Neural progenitor cell (in vitro differentiated cells): ENCODE measurements at regions not wholly inside any gene's neighbourhood (a gene's known extent, or its start where the extent isn't known, plus 50 kb on each side); places are given as distances from the start of the nearest gene placed in this dataset.
A peak's percentile ranks its signal among the peaks of the same experiment; 100 is the strongest.

ENCODE experiments used
- DNase-seq: peaks from one replicate; pipeline ENCODE4 v3.0.0-alpha.2; 2016; ENCODE audit warnings: low spot score
- H2AFZ ChIP-seq: fragments of 200-600 bp; sonication (generic); replicated peaks from 2 replicates; pipeline ENCODE4 v1.6.1; 2016; ENCODE audit warnings: antibody characterized with exemption
- H3F3A ChIP-seq: fragments of 200-600 bp; sonication (generic); 2 replicates; pipeline ENCODE4 v1.6.1; 2016; ENCODE audit warnings: antibody characterized with exemption, low read depth
- H3K27ac ChIP-seq: fragments of 200-600 bp; sonication (generic); 2 replicates; pipeline ENCODE4 v1.5.1; 2016; ENCODE audit warnings: mild to moderate bottlenecking
- H3K27me3 ChIP-seq: fragments of 200-600 bp; sonication (generic); 2 replicates; pipeline ENCODE4 v1.6.1; 2016; ENCODE audit warnings: mild to moderate bottlenecking, moderate library complexity
- H3K36me3 ChIP-seq: fragments of 200-600 bp; sonication (generic); 2 replicates; pipeline ENCODE4 v1.5.1; 2016
- H3K4me1 ChIP-seq: fragments of 200-600 bp; sonication (generic); 2 replicates; pipeline ENCODE4 v1.6.1; 2016; ENCODE audit warnings: mixed run types
- H3K4me2 ChIP-seq: fragments of 200-600 bp; sonication (generic); 2 replicates; pipeline ENCODE4 v1.6.1; 2016
- H3K4me3 ChIP-seq: fragments of 200-600 bp; sonication (generic); 2 replicates; pipeline ENCODE4 v1.5.1; 2016
- H3K79me2 ChIP-seq: fragments of 200-600 bp; sonication (generic); 2 replicates; pipeline ENCODE4 v1.6.1; 2016; ENCODE audit warnings: low read depth
- H3K9ac ChIP-seq: fragments of 200-600 bp; sonication (generic); 2 replicates; pipeline ENCODE4 v1.6.1; 2016
- H3K9me3 ChIP-seq: fragments of 200-600 bp; sonication (generic); 2 replicates; pipeline ENCODE4 v1.5.1; 2016; ENCODE audit warnings: low read depth
- H4K20me1 ChIP-seq: fragments of 200-600 bp; sonication (generic); 2 replicates; pipeline ENCODE4 v1.6.1; 2016; ENCODE audit warnings: low read depth
- H3K27ac Mint-ChIP-seq: 3 replicates; pipeline ENCODE4 v1.8.0; 2021; ENCODE audit warnings: mixed read lengths
- H3K27me3 Mint-ChIP-seq: 2 replicates; pipeline ENCODE4 v1.8.0; 2022; ENCODE audit warnings: low read depth, mild to moderate bottlenecking, inconsistent platforms, moderate library complexity, mixed read lengths; ENCODE audit not compliant: insufficient read depth
- H3K36me3 Mint-ChIP-seq: 3 replicates; pipeline ENCODE4 v1.8.0; 2021; ENCODE audit warnings: mixed read lengths
- H3K4me1 Mint-ChIP-seq: 3 replicates; pipeline ENCODE4 v1.8.0; 2021; ENCODE audit warnings: mixed read lengths
- H3K4me3 Mint-ChIP-seq: 3 replicates; pipeline ENCODE4 v1.8.0; 2021; ENCODE audit warnings: mild to moderate bottlenecking, moderate library complexity, mixed read lengths
- H3K9me3 Mint-ChIP-seq: 3 replicates; pipeline ENCODE4 v1.8.0; 2020; ENCODE audit warnings: mixed read lengths
- CTCF ChIP-seq: fragments of 200-600 bp; sonication (generic); IDR thresholded peaks from 2 replicates; pipeline ENCODE4 v1.5.1; 2017; ENCODE audit warnings: antibody characterized with exemption, mild to moderate bottlenecking
- EZH2 ChIP-seq: fragments of 200-600 bp; sonication (generic); IDR thresholded peaks from 2 replicates; pipeline ENCODE4 v1.6.1; 2017; ENCODE audit warnings: antibody characterized with exemption, mild to moderate bottlenecking, moderate library complexity
- EZH2phosphoT487 ChIP-seq: fragments of 200-600 bp; sonication (generic); IDR thresholded peaks from 2 replicates; pipeline ENCODE4 v1.6.1; 2017; ENCODE audit warnings: antibody characterized with exemption

- H3K4me1 Mint-ChIP-seq: no peaks in the 10 kb centered on the region
- Histone ChIP-seq H3K27me3 (no peaks in the 10 kb centered on the region), H3K4me1 (no peaks in the 10 kb centered on the region), H3K4me2 (no peak overlapping the region), H3K9ac (no peak overlapping the region), H3K9me3 (no peaks in the 10 kb centered on the region), H2AFZ (no peak overlapping the region), H3K36me3 (no peaks in the 10 kb centered on the region), H3K27ac (no peak overlapping the region), H3F3A (no peaks in the 10 kb centered on the region), H4K20me1 (no peaks in the 10 kb centered on the region), H3K4me3 (no peak overlapping the region), H3K79me2 (no peaks in the 10 kb centered on the region)
- H3K27ac Mint-ChIP-seq: no peak overlapping the region
- no peak overlapping the region for H3K4me3 Mint-ChIP-seq
- H3K36me3 Mint-ChIP-seq: no peaks in the 10 kb centered on the region
- H3K27me3 Mint-ChIP-seq: peaks cover 3% of the 10 kb centered on the region
- TF ChIP-seq EZH2phosphoT487: no peak
- TF ChIP-seq EZH2: no peak
- TF ChIP-seq CTCF: no peak
- DNase-seq: no peak
- H3K9me3 Mint-ChIP-seq: no peaks in the 10 kb centered on the region
Observed at GRCh38 chr2:136611451-136611850, 153.9 kb upstream of the THSD7B start.

- Histone ChIP-seq H3K9ac (no peak overlapping the region), H3F3A (no peaks in the 10 kb centered on the region), H4K20me1 (peaks cover 6% of the 10 kb centered on the region), H3K27ac (no peak overlapping the region), H3K4me3 (no peak overlapping the region), H3K9me3 (no peaks in the 10 kb centered on the region), H3K27me3 (no peaks in the 10 kb centered on the region), H3K79me2 (no peaks in the 10 kb centered on the region), H3K4me2 (no peak overlapping the region), H3K36me3 (no peaks in the 10 kb centered on the region), H3K4me1 (no peaks in the 10 kb centered on the region), H2AFZ (no peak overlapping the region)
- TF ChIP-seq CTCF (no peak), EZH2phosphoT487 (no peak), EZH2 (no peak)
- no peaks in the 10 kb centered on the region for H3K36me3 Mint-ChIP-seq
- H3K27me3 Mint-ChIP-seq: peaks cover 4% of the 10 kb centered on the region
- no peak overlapping the region for H3K4me3 Mint-ChIP-seq
- H3K9me3 Mint-ChIP-seq: no peaks in the 10 kb centered on the region
- H3K27ac Mint-ChIP-seq: no peak overlapping the region
- no peaks in the 10 kb centered on the region for H3K4me1 Mint-ChIP-seq
- peak; percentile 78 for DNase-seq
Observed at GRCh38 chr2:136582628-136583205, 182.6 kb upstream of the THSD7B start.

- H3K36me3 Mint-ChIP-seq: no peaks in the 10 kb centered on the region
- no peak overlapping the region for H3K4me3 ChIP-seq
- no peaks in the 10 kb centered on the region for H3K36me3 ChIP-seq
- H3K27ac ChIP-seq: no peak overlapping the region
- H3F3A ChIP-seq: no peaks in the 10 kb centered on the region
- H3K4me1 Mint-ChIP-seq: no peaks in the 10 kb centered on the region
- H2AFZ ChIP-seq: no peak overlapping the region
- H3K27me3 ChIP-seq: no peaks in the 10 kb centered on the region
- no peaks in the 10 kb centered on the region for H3K79me2 ChIP-seq
- H3K4me3 Mint-ChIP-seq: no peak overlapping the region
- no peak overlapping the region for H3K9ac ChIP-seq
- DNase-seq: no peak
- no peaks in the 10 kb centered on the region for H3K27me3 Mint-ChIP-seq
- H3K9me3 Mint-ChIP-seq: no peaks in the 10 kb centered on the region
- H3K4me2 ChIP-seq: no peak overlapping the region
- no peaks in the 10 kb centered on the region for H3K9me3 ChIP-seq
- no peaks in the 10 kb centered on the region for H3K4me1 ChIP-seq
- H4K20me1 ChIP-seq: no peaks in the 10 kb centered on the region
- no peak for TF ChIP-seq EZH2
- no peak for TF ChIP-seq EZH2phosphoT487
- no peak for TF ChIP-seq CTCF
- no peak overlapping the region for H3K27ac Mint-ChIP-seq
Observed at GRCh38 chr2:136572335-136572734, 193.0 kb upstream of the THSD7B start.
